ENCODE measurements at regions not wholly inside any gene's neighbourhood (a gene's known extent, or its start where the extent isn't known, plus 50 kb on each side); places are given as distances from the start of the nearest gene placed in this dataset.

DNA sequence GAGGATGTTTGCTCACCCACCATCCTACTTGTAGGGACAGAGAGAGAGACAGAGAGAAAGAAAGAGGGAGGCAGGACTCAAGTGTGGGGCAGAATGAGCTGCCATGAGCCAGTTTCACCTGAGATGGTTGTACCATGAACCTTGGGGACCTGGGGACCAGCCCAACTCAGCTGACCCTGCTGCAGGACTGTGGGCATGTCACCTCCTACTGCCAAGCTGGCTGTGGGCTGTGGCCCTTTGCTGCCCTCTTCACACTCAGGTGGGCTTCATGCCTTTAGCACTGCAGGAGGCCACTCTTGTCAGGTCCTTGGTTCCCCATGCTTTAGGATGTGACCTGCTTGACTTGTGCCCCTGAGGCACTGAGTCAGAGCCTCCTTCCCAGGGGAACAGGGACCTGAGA is 108.2 kb upstream of the PCBD1 start:
- Mint-ChIP-seq H3K36me3 (no peaks in the 10 kb centered on the region), H3K4me1 (peaks cover 0 to 4% (median 2%) of the 10 kb centered on the region in 4 donors), H3K27me3 (peaks cover 4% of the 10 kb centered on the region), H3K4me3 (no peak overlapping the region), H3K9me3 (peaks cover 0 to 5% (median 1%) of the 10 kb centered on the region in 7 donors), H3K27ac (peak overlapping the region in 1 of 3 donors; percentile 91)
- H3K4me3 ChIP-seq (ENCODE audit: low read depth, low read length), result no peak overlapping the region
- no peaks in the 10 kb centered on the region for H3K9me3 ChIP-seq (ENCODE audit: control insufficient read depth in 2 of 2, low read length in 2 of 2)
- no peaks in the 10 kb centered on the region for H3K36me3 ChIP-seq (ENCODE audit: control insufficient read depth, insufficient read depth, low read length)
- no peak for ATAC-seq (ENCODE audit: low read depth in 2 of 2)
- H3K4me1 ChIP-seq (ENCODE audit: control insufficient read depth, insufficient read depth, low read length, poor library complexity, severe bottlenecking), result no peaks in the 10 kb centered on the region
- no peak for DNase-seq
- no peaks in the 10 kb centered on the region for H3K27me3 ChIP-seq (ENCODE audit: control insufficient read depth, insufficient read depth, low read length)
- H3K27ac ChIP-seq (ENCODE audit: insufficient read depth, low read length, poor library complexity, severe bottlenecking), result no peak overlapping the region

DNA sequence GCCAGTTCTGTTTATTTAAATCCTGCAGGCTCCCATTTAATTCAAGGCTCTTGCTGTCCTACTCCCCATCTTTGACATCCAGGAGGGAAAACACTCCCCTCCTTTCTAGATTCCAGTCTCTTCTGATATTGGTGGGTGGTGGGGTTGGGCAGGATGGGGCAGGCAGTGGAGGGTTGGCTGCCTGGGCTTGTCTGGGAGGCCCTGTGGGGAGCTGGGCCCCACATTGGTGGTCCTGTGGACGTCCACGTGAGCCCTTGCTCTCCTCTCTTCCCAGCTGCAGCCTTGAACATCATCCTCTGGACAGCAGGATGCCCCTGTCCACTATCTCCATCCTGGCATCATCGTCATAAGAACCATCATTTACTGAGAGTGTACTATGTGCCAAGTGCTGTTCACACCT is 108.9 kb upstream of the PCBD1 start:
- H3K27ac ChIP-seq (ENCODE audit: insufficient read depth, low read length, poor library complexity, severe bottlenecking), result no peak overlapping the region
- H3K36me3 ChIP-seq (ENCODE audit: control insufficient read depth, insufficient read depth, low read length), result no peaks in the 10 kb centered on the region
- Mint-ChIP-seq H3K27ac (no peak overlapping the region), H3K36me3 (no peaks in the 10 kb centered on the region), H3K9me3 (peaks cover 0 to 5% (median 1%) of the 10 kb centered on the region in 7 donors), H3K4me1 (peaks cover 0 to 4% (median 2%) of the 10 kb centered on the region in 4 donors), H3K27me3 (peaks cover 4% of the 10 kb centered on the region), H3K4me3 (no peak overlapping the region)
- H3K4me3 ChIP-seq (ENCODE audit: low read depth, low read length), result no peak overlapping the region
- DNase-seq (no peak), ATAC-seq (ENCODE audit: low read depth in 2 of 2) (no peak)
- H3K27me3 ChIP-seq (ENCODE audit: control insufficient read depth, insufficient read depth, low read length), result no peaks in the 10 kb centered on the region
- no peaks in the 10 kb centered on the region for H3K9me3 ChIP-seq (ENCODE audit: control insufficient read depth in 2 of 2, low read length in 2 of 2)
- no peaks in the 10 kb centered on the region for H3K4me1 ChIP-seq (ENCODE audit: control insufficient read depth, insufficient read depth, low read length, poor library complexity, severe bottlenecking)

DNA sequence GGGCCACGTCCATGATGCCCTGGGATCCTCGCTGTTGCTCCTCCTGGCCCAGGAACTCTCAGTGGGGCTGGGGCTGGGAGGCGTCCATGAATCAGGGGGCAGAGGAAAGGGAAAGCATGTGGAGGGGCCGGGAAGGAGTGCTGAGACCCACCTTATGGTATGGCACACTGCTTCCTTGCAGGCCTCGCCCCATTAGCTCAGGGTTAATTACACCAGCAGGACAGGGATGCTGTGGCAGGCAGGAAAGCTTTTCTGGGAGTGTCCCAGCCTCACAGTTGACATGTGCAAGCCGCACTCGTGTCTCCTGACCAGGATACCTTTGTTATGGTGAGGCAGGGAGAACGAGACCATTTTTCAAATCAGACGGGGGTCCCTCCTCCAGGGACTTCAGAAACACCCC is 109.7 kb upstream of the PCBD1 start:
- Mint-ChIP-seq H3K36me3 (no peaks in the 10 kb centered on the region), H3K27me3 (peaks cover 11% of the 10 kb centered on the region), H3K4me1 (peaks cover 0 to 4% (median 2%) of the 10 kb centered on the region in 4 donors), H3K4me3 (no peak overlapping the region), H3K27ac (no peak overlapping the region), H3K9me3 (peaks cover 0 to 5% (median 1%) of the 10 kb centered on the region in 7 donors)
- Histone ChIP-seq H3K36me3 (ENCODE audit: control insufficient read depth, insufficient read depth, low read length) (no peaks in the 10 kb centered on the region), H3K27me3 (ENCODE audit: control insufficient read depth, insufficient read depth, low read length) (no peaks in the 10 kb centered on the region), H3K4me1 (ENCODE audit: control insufficient read depth, insufficient read depth, low read length, poor library complexity, severe bottlenecking) (no peaks in the 10 kb centered on the region), H3K9me3 (ENCODE audit: control insufficient read depth in 2 of 2, low read length in 2 of 2) (no peaks in the 10 kb centered on the region), H3K27ac (ENCODE audit: insufficient read depth, low read length, poor library complexity, severe bottlenecking) (no peak overlapping the region), H3K4me3 (ENCODE audit: low read depth, low read length) (no peak overlapping the region)
- DNase-seq (no peak), ATAC-seq (ENCODE audit: low read depth in 2 of 2) (no peak)

DNA sequence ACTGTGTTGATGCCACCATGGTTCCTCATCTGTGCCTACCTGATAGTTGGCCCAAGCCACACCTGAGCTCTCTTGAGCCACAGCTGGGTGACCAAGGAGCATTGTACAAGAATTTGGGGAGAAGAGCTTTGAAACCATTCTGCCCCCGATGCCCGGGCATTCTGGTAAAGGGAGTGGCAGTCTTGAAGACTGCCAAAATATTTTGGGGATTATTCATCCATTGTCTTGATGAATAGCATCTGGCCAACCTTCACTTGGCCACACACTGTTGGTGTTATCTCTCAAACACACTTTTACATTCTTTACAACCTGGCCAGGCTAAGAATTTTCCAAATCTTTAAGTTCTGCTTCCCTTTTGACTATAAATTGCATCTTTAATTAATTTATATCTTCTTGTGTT is 113.1 kb upstream of the PCBD1 start:
- Histone ChIP-seq H3K4me3 (ENCODE audit: low read depth, low read length) (no peak overlapping the region), H3K27me3 (ENCODE audit: control insufficient read depth, insufficient read depth, low read length) (no peaks in the 10 kb centered on the region), H3K27ac (ENCODE audit: insufficient read depth, low read length, poor library complexity, severe bottlenecking) (no peak overlapping the region), H3K9me3 (ENCODE audit: control insufficient read depth in 2 of 2, low read length in 2 of 2) (no peaks in the 10 kb centered on the region), H3K4me1 (ENCODE audit: control insufficient read depth, insufficient read depth, low read length, poor library complexity, severe bottlenecking) (no peaks in the 10 kb centered on the region), H3K36me3 (ENCODE audit: control insufficient read depth, insufficient read depth, low read length) (no peaks in the 10 kb centered on the region)
- Mint-ChIP-seq H3K27ac (no peak overlapping the region), H3K36me3 (no peaks in the 10 kb centered on the region), H3K9me3 (peaks cover 0 to 5% (median 1%) of the 10 kb centered on the region in 7 donors), H3K4me3 (no peak overlapping the region), H3K4me1 (peaks cover 0 to 3% (median 0%) of the 10 kb centered on the region in 4 donors), H3K27me3 (peaks cover 7% of the 10 kb centered on the region)
- ATAC-seq (ENCODE audit: low read depth in 2 of 2) (no peak), DNase-seq (no peak)

DNA sequence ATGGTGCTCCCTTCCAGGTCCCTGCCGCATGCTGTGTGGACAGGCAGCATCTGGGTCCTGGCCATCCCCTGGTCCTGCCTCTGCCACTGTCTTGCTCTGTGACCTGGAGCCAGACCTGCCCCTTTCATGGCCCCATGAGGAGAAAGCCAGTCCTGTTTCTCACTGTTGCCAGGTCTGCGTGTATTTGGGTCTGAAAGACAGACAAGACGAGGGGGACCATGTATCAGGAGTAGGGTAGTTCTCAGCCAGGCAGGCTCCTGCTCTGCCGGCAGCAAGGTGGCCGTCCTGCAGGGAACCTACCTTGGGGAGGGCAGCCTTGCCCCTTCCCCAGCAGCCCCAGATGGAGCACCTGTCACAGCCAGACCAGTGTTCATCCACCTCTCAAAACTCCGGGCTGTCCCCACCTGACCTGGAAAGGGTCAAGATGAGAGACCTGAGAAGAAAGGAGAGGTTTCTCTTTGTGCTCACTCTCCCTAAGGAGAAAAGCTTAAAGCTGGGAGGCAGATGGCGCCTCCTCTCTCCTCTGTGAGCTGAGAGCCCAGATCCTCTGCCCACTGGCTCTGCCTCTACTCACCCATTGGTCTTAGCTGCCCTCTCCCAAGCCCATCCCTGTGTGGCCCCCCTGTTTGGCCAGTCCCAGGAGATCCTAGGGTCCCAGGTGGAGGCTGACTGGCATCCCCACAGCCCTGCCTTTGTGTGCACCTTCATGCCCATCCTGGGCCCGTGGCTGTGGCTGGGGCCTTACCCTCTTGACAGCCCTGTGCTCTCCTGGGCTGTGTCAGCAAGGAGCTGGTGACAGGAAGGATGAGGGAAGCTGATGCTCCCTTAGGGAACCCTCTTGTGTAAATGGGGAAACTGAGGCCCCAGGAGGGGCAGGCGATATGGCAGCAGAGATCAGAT is 116.1 kb upstream of the PCBD1 start:
- Mint-ChIP-seq H3K36me3 (no peaks in the 10 kb centered on the region), H3K4me1 (peaks cover 0 to 2% (median 0%) of the 10 kb centered on the region in 4 donors), H3K27ac (no peak overlapping the region), H3K27me3 (peaks cover 7% of the 10 kb centered on the region), H3K4me3 (no peak overlapping the region), H3K9me3 (peaks cover 0 to 5% (median 0%) of the 10 kb centered on the region in 7 donors)
- H3K4me3 ChIP-seq (ENCODE audit: low read depth, low read length), result no peak overlapping the region
- H3K27me3 ChIP-seq (ENCODE audit: control insufficient read depth, insufficient read depth, low read length), result no peaks in the 10 kb centered on the region
- ATAC-seq (ENCODE audit: low read depth in 2 of 2), result no peak
- no peaks in the 10 kb centered on the region for H3K4me1 ChIP-seq (ENCODE audit: control insufficient read depth, insufficient read depth, low read length, poor library complexity, severe bottlenecking)
- H3K36me3 ChIP-seq (ENCODE audit: control insufficient read depth, insufficient read depth, low read length), result no peaks in the 10 kb centered on the region
- no peak for DNase-seq
- no peak overlapping the region for H3K27ac ChIP-seq (ENCODE audit: insufficient read depth, low read length, poor library complexity, severe bottlenecking)
- H3K9me3 ChIP-seq (ENCODE audit: control insufficient read depth in 2 of 2, low read length in 2 of 2), result no peaks in the 10 kb centered on the region

DNA sequence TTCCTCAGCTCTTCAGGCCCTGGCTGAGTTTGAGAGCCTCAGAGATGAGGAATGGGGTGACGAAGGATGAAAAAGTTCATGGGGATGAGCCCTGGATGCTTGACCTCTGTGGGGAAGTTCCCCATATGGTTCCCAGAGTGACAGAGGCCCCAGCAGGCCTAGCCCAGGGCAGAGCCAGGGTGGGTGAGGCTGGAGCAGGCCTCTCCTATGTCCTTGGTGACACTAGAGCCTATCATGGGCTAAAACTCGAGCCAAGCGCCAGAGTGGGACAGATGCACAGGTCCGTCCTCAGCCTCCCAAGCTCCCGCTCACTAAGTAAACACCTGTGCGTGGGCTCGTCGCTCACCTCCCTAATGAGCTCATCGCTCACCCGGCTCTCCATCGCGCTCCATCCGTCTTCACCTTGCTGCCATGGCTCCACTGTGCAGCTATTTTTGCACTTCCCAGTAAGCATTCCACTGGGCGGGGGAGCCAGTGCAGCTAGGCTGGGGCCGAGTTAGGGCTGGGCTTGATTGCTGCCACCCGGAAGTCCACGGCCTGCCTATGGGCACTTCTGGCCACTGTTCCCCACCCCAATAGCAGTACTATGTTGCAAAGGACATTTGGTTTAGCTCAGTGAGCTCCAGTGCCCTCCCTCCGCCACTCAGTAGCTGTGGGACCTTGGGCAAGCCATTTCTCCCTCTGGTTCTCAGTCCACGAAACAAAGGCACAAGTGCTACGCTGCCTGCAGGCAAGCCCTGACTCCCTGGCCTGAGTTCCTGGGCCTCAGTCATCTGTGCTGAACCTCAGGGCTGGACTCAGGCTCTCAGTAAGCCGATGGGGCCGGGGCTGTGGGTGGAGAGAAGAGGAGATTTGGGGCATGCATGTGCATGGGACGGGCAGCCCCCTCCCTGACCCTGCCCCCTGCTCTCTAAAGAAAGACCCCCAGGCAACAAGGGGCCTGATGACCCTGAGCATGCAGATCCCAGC is 117.3 kb upstream of the PCBD1 start:
- DNase-seq (no peak), ATAC-seq (ENCODE audit: low read depth in 2 of 2) (no peak)
- Histone ChIP-seq H3K27me3 (ENCODE audit: control insufficient read depth, insufficient read depth, low read length) (no peaks in the 10 kb centered on the region), H3K9me3 (ENCODE audit: control insufficient read depth in 2 of 2, low read length in 2 of 2) (no peaks in the 10 kb centered on the region), H3K27ac (ENCODE audit: insufficient read depth, low read length, poor library complexity, severe bottlenecking) (no peak overlapping the region), H3K36me3 (ENCODE audit: control insufficient read depth, insufficient read depth, low read length) (no peaks in the 10 kb centered on the region), H3K4me1 (ENCODE audit: control insufficient read depth, insufficient read depth, low read length, poor library complexity, severe bottlenecking) (no peaks in the 10 kb centered on the region), H3K4me3 (ENCODE audit: low read depth, low read length) (no peak overlapping the region)
- Mint-ChIP-seq H3K27ac (no peak overlapping the region), H3K27me3 (peaks cover 7% of the 10 kb centered on the region), H3K4me3 (no peak overlapping the region), H3K36me3 (no peaks in the 10 kb centered on the region), H3K4me1 (no peaks in the 10 kb centered on the region), H3K9me3 (peaks cover 0 to 2% (median 0%) of the 10 kb centered on the region in 7 donors)

DNA sequence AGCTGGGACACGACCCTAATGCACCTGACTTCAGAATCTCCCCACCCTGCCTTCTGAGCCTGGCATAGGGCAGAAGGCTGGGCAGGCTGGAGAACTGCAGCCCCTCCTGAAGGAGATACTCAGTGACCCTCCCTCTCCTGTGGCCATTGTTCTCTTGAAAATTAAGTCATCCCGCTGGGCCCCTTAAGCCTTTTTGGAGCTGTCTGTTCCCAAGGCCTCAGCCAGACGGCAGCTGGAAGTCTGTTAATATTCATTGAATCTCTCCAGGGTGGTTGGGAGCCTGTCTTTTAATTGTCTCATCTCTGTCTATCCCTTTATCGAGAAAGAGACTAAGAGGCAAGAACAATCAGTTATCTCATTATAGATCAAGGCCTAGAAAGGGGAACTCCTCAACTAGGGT is 118.1 kb upstream of the PCBD1 start:
- DNase-seq, result no peak
- Mint-ChIP-seq H3K4me3 (no peak overlapping the region), H3K9me3 (no peaks in the 10 kb centered on the region), H3K4me1 (no peaks in the 10 kb centered on the region), H3K36me3 (no peaks in the 10 kb centered on the region), H3K27me3 (peaks cover 7% of the 10 kb centered on the region), H3K27ac (no peak overlapping the region)
- Histone ChIP-seq H3K36me3 (ENCODE audit: control insufficient read depth, insufficient read depth, low read length) (no peaks in the 10 kb centered on the region), H3K4me1 (ENCODE audit: control insufficient read depth, insufficient read depth, low read length, poor library complexity, severe bottlenecking) (no peaks in the 10 kb centered on the region), H3K4me3 (ENCODE audit: low read depth, low read length) (no peak overlapping the region), H3K27me3 (ENCODE audit: control insufficient read depth, insufficient read depth, low read length) (no peaks in the 10 kb centered on the region), H3K27ac (ENCODE audit: insufficient read depth, low read length, poor library complexity, severe bottlenecking) (no peak overlapping the region), H3K9me3 (ENCODE audit: control insufficient read depth in 2 of 2, low read length in 2 of 2) (no peaks in the 10 kb centered on the region)
- no peak for ATAC-seq (ENCODE audit: low read depth in 2 of 2)
